HG02588 (cell line): ENCODE measurements at regions not wholly inside any gene's neighbourhood (a gene's known extent, or its start where the extent isn't known, plus 50 kb on each side); places are given as distances from the start of the nearest gene placed in this dataset.
"Not testable (repeated sequence)": the region's sequence is repeated elsewhere in the genome, so short reads cannot be mapped to it uniquely, and the experiment has no call there.

ENCODE experiments used
- ATAC-seq: cut with Tn5 transposase; IDR thresholded peaks from one replicate; pipeline ENCODE4 v1.9.1; 2021; ENCODE audit warnings: mild to moderate bottlenecking, moderate library complexity; ENCODE audit not compliant: unreplicated experiment

- ATAC-seq, result no peak
Measured at GRCh38 chr5:147075187-147075586, 159.6 kb upstream of the STK32A start.

GRCh38 chr5:147080391-147080790, 154.4 kb upstream of the STK32A start:
- ATAC-seq, result no peak

- no peak for ATAC-seq
Measured at GRCh38 chr5:147081311-147081764, 153.5 kb upstream of the STK32A start.

- ATAC-seq, result no peak
Measured at GRCh38 chr5:147084702-147085101, 150.1 kb upstream of the STK32A start.

- no peak for ATAC-seq
Measured at GRCh38 chr5:147085409-147085808, 149.4 kb upstream of the STK32A start.

GRCh38 chr5:147092044-147092443, 142.8 kb upstream of the STK32A start:
- no peak for ATAC-seq

- ATAC-seq, result no peak
Measured at GRCh38 chr5:147093138-147093537, 141.7 kb upstream of the STK32A start.

- ATAC-seq, result no peak
Measured at GRCh38 chr5:147095740-147096139, 139.1 kb upstream of the STK32A start.

- no peak for ATAC-seq
Measured at GRCh38 chr5:147098233-147098790, 136.5 kb upstream of the STK32A start.

- ATAC-seq, result no peak
Measured at GRCh38 chr5:147101659-147102369, 133.0 kb upstream of the STK32A start.

- ATAC-seq, result no peak
Measured at GRCh38 chr5:147112899-147113298, 121.9 kb upstream of the STK32A start.

- no peak for ATAC-seq
Measured at GRCh38 chr5:147113967-147114366, 120.9 kb upstream of the STK32A start.

GRCh38 chr5:147139759-147140158, 95.1 kb upstream of the STK32A start:
- not testable (repeated sequence) for ATAC-seq

GRCh38 chr5:147140558-147140957, 94.3 kb upstream of the STK32A start:
- ATAC-seq, result no peak

- ATAC-seq, result not testable (repeated sequence)
Measured at GRCh38 chr5:147141580-147141979, 93.2 kb upstream of the STK32A start.

GRCh38 chr5:147143215-147143614, 91.6 kb upstream of the STK32A start:
- no peak for ATAC-seq

- no peak for ATAC-seq
Measured at GRCh38 chr5:147145328-147145727, 89.5 kb upstream of the STK32A start.

- no peak for ATAC-seq
Measured at GRCh38 chr5:147148715-147149114, 86.1 kb upstream of the STK32A start.

GRCh38 chr5:147152086-147152485, 82.7 kb upstream of the STK32A start:
- ATAC-seq, result no peak

- no peak for ATAC-seq
Measured at GRCh38 chr5:147154809-147155208, 80.0 kb upstream of the STK32A start.

GRCh38 chr5:147156012-147156411, 78.8 kb upstream of the STK32A start:
- no peak for ATAC-seq

- ATAC-seq, result no peak
Measured at GRCh38 chr5:147160902-147161700, 73.7 kb upstream of the STK32A start.
